HG03432 (cell line): ENCODE measurements at regions not wholly inside any gene's neighbourhood (a gene's known extent, or its start where the extent isn't known, plus 50 kb on each side); places are given as distances from the start of the nearest gene placed in this dataset.

Experiments
- ATAC-seq: cut with Tn5 transposase; IDR thresholded peaks from one replicate; pipeline ENCODE4 v1.9.1; 2021; ENCODE audit warnings: mild to moderate bottlenecking, moderate library complexity; ENCODE audit not compliant: unreplicated experiment

DNA sequence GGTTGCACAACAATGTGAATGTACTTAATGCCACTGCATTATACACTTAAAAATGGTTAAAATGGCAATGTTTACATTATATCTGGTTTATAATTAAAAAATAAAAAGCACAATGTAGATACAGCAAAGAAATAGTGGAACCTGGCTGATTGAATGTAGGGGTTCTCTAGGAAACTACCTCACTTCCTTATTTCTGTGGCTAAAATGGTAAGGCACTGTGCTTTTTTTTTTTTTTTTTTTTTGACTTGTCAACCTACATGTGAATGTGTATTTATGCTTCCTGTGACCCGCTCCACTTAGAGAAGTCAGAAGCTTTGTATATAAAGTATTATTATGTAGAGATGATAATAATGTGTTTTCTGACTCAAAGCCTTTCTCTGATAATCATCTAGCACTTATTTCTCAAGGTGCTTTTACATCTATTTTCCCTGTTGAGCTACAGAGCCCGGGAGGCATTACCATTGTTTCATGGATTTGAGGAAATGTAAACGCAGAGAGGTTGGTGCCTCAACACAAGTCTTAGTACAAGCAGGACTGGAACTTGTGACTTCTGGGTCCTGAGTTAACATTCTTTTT, 55.0 kb downstream of the SOX4 start:
- peak; percentile 64 for ATAC-seq

DNA sequence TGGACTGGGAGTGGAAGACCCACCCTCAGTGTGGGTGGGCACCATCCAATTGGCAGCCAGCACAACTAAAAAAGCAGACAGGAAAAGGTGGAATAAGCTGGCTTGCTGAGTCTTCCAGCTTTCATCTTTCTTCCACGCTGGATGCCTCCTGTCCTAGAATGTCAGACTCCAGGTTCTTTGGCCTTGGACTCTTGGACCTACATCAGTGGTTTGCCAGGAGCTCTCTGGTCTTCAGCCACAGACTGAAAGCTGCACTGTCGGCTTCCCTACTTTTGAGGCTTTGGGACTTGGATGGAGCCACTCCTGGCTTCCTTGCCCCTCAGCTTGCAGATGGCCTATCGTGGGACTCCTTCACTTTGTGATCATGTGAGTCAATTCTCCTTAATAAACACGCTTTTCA, 59.8 kb downstream of the SOX4 start:
- ATAC-seq: no peak

DNA sequence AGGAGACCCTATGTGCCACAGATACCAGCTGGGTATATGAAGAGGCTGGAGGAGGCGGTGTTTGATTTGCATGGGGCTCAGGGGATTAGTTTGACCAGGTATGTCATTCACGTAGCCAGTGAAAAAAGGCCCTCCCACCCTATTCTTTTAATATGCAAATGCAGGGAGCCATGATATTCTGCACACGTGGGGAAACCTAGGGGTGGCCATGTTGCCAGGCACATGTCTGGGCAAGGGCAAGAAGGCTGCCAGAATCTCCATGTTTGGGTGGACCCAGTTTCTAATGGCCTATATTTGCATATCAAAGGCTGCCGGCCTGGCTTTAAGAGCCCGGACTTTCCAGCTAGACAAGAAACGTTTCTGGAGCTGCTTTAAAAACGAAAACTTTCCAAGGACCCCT, 60.4 kb downstream of the SOX4 start:
- ATAC-seq: no peak

DNA sequence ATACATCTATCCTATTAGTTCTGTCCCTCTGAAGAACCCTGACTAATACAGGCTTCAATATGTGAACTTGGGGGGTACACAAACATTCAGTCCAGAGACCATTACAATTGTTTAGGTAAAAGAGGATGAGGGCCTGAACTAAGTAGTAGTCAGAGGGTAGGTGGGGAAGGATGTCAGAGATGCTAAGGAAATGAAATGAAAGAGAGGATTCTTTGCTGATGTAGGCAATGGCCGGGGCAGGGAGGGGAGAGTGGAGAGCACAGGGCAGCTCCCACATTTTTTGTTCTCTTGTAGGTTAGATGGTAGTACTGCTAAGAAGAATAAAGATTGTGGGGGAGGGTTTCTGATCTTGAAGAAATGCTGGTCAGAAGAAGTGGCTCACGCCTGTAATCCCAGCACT, 60.8 kb downstream of the SOX4 start:
- ATAC-seq: no peak

DNA sequence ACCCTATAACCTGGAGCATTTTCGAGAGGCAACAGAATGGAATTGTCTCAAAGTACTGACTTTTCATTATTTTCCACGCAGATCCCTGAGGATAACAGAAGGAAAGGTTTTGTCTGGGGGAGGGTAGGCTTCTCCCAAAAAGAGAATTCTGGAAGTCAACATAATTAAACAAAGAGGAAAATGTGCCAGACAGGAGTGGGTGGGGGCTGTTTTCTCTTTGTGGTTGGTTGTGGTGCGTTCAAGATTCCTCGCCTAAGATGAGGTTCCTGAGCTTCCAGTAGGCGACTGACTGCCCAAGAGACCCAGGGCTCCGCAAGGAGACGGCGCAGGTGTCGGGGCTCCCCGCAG, 70.4 kb downstream of the SOX4 start:
- ATAC-seq: no peak

DNA sequence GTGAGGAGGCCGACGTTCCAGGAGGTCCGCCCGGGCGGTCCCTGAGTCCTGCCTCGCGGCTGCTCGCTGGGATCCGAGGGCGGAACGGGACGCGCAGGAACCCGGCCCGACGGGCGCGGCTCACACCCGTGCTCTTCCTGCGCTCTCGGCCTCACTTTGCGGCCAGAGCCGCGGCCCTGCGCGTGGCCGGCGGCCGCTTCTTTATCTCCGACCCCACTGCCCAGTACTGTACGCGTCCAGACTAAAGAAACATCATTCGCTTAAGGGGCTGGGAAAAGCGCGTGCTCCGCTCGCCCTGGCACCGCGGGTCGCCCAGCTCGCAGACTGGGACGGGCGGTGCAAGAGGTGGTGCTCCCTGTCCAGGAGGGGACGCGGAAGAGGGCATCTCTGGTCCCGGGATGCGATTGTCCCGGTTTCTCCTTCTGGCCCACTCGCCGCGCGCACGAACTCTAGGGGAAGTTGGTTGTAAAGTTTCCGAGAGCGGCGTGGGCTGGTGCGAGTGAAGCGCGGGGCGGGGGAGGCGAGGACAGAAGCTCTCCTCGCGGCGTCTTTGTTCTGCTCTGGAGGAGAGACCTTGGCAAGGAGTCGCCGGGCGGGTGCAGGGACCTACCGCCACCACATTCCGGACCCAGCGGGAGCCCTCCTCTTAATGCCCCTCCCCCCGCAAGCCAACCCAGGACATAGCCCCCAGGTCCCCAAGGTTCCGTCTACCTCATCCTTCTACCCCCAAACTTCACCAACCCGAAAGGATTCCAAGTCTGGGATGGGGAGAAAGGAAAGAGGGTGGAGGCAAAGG, 71.0 kb downstream of the SOX4 start:
- no peak for ATAC-seq

DNA sequence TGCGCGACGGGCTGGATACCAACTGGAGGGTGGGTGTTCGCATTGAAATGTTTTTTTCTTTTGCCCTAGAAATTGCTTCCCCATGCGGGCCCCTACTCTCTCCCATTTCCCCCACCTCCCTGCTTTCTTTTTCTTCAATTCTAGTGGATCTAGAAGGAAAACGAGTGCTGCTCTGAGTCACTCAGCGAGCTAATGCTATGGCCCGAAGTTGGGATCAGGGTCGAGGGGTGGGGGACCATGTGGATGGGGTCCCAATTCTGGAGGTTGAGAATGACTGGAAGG, 71.5 kb downstream of the SOX4 start:
- ATAC-seq: no peak

DNA sequence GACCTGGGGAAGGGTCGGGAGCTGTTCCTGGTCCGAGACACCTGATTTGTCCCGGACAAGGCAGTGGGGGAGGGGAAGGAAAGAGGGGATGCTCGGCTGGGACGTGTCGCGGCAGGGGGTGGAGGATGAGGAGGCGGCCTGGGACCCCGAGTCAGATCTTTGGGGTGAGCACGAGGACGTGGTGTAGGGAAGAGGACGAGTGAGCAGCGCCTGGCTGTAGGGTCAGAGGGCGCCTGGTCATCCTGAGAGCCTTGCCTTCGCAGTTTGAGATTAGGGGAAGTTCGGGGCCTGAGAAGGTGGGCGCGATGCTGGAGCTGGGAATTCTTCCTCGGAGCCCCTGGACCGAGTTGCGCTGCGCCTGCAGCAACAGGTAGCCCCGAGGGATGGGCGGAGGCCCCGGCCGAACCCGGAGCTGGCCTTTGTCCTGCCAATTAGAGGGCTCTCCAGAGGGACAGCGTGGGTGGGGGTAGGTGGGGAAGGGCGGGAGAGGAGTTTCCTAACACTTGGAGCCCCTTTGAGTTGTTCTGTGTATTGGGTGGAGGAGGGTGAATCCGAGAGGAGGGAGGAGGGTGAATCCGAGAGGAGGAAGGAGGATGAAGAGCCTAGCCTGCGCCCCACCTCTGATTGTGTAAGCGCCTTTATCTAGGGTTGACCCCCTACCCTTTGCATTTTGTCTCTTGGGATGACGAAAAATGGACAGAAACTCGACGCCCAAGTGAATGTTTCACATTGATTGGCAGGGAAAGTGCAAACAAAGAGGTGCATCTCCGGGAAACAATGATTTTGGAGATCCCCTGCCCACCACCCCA, 72.0 kb downstream of the SOX4 start:
- no peak for ATAC-seq

DNA sequence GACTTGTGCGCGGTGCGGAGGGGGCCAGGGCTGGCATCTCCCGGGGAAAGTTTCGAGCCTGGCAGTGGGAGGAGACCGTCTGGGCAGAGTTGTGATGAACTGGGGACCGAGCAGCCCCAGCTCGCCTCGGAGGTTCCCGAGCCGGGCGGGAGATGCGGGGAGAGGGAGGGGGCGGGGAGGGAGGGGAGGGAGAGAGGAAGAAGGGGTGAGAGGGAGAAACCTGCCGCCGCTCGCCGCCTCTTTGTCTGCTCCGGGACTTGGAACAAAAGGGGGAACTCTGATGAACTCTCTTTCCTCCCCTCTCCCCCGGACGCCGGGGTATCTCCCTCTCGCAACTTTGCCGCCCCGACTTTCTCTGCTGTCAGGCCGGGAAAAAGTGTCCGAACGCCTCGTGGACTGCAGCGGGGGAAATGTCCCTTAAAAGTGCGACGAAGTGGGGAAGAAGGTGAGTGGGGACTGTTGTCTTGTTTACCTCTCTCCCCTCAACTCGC, 72.7 kb downstream of the SOX4 start:
- ATAC-seq: no peak

DNA sequence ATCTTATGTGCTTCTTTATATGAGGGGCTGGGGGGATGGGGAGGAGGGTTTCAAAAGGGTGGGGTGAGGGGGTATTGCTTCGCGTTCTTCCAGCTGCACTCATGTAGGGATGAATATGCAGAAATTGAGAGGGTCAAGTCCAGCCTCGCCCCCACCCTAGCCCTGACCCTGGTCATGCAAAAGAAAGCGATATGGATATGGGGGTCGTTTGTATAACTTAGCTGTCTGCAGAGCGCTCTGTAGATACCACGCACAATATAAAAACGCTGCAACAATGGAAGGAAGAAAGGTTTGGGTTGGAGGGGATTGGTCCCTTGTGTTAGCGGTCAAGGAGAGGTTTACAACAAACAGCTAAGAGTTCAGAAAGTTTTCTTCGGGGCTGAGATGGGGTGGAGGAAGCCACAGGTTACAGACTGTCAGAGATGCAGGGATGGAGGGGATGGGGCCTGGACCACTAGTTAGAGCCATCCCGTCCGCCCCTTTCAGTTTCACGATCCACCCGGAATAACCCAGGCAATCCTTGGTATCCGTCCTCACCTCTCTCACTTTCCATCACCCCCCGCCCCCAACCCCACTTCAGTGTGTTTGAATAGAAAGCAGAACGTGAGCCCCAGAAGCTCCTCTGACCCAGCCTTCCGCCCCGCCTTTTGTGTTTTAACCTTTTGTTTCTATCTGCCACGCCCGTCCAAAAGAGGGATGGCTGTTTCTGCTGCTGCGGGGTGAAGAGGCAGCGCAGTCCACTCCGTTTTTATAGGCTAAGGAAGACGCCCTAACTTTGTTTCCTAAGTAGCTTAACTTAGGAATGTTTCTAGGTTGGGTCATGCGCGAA, 73.5 kb downstream of the SOX4 start:
- no peak for ATAC-seq

DNA sequence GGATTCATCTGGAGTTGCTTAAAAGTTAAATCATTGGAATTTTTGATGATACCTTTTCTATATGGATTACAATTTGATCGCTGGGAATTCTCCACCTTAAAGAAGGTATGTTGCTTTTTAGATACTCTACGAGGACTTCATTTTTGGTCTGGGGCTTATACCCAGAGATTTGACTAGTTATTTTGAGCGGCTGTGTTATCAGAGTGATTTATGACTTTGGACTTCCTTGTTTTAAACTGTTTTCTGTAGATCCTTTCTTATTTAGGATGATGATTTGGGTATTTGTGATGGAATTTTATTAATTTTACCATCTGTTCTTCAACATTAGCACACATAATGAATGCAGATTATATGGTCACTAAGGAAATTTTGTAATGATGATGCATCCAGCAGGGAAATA, 75.2 kb downstream of the SOX4 start:
- no peak for ATAC-seq

DNA sequence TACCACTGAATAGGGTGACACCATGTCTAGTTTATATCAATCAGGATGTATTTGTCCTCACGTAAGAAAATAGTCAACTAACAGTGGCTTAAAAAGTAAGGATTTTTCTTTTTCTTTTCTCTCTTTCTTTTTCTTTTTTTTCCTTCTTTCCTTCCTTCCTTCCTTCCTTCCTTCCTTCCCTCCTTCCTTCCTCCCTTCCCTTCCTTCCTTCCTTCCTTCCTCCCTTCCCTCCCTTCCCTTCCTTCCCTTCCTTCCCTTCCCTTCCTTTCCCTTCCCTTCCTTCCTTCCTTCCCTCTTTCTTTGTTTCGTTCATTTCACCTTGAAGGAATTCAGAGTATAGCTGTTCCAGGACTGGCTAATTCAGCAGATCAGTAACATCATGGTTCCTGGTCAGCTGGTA, 83.2 kb downstream of the SOX4 start:
- no peak for ATAC-seq

DNA sequence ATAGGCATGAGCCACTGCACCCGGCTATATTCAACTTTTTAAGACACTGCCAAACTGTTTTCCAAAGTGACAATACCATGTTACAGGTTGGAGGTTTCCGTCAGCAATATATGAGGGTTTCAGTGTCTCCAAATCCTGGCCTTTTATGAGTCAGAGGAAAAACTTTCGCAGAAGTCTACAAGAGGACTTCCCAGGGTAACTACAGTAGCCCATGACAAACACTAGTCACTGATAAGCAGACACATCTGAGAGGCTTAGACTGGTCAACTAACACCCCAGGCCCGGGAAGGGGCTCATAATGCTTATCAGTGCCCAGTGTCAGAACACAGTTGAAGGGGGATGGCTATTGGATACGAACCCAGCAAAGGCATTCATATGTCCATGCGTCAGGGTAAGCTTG, 85.4 kb downstream of the SOX4 start:
- ATAC-seq: no peak

DNA sequence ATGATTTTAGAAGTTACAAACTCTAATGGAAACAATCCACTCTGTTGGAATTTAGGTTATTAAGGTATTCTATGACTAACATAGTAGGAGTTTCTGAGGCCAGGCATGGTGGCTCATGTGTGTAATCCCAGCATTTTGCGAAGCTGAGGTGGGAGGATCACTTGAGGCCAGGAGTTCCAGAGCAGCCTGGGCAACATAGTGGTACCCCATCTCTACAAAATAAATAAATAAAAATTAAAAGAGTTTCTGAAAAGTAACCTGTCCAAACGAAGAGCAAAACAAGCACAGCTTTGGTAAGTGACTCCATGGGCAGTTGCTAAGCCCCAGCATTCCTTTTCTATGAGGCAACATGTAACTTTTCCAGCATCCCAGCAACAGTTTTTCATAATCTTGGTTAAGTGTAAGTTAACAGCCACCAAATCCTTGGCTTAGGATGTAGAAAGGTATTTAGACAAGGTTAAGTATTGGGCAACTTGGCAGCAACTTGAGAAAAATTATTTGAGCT, 86.3 kb downstream of the SOX4 start:
- no peak for ATAC-seq

DNA sequence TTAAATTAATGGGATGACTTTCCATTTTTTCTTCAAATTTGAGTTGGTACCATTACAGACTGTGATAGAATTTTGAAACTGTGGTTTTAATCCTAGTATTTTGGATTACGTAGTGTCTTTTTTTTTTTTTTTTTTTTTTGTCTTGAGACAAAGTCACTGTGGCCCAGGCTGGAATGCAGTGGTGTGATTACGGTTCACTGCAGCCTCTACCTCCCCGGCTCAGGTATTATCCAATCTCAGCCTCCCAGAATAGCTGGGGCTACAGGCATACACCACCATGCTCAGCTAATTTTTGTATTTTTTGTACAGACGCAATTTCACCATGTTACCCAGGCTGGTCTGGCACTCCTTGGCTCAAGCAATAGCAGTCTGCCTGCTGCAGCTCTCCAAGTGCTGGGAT, 87.1 kb downstream of the SOX4 start:
- ATAC-seq: no peak

DNA sequence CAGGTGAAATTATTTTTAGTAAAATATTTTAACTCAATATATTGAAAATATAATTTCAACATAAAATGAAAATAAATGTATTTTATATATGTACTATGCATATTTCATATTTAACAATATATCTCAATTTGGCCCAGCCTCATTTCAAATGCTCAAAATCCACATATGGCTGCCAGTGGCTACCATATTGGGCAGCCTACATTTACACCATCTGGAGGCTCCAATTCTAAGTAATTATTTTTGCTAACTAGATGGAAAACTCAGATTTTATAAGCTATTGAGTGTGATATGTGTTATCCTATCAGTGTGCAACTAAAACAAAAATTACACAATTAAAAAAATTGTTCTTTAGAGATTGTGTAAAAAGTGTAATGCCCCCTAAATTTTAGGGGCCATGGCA, 96.9 kb downstream of the SOX4 start:
- no peak for ATAC-seq

DNA sequence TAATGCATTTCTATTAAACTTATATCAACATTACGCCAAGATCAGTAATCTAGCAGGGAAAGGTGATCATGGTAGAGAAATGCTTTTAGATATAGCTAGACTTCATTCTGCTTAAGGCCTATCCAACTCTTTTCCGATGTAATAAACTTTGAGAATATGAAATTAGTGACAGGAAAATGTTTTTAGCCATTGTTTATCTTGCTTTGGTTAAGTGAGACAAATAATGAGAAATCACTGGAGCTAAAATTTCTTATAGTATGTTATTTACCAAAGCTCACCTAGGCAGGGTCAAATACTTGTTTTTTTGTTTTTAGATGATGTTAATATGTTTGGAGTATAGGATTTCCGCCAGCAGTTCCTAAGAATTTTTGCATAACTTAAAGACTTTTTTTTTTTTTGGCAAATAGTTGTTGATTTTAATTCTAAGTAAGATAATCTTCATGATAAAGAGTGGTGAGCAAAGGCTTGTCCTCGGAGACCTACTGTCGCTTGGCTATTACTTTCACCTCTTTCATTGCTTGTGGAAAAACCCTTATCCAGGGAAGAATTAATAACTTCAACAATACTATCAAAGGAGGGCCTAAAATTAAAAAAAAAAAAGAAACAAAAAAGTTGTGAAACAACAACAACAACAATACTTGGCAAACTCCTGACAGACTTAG, 98.3 kb downstream of the SOX4 start:
- ATAC-seq: no peak

DNA sequence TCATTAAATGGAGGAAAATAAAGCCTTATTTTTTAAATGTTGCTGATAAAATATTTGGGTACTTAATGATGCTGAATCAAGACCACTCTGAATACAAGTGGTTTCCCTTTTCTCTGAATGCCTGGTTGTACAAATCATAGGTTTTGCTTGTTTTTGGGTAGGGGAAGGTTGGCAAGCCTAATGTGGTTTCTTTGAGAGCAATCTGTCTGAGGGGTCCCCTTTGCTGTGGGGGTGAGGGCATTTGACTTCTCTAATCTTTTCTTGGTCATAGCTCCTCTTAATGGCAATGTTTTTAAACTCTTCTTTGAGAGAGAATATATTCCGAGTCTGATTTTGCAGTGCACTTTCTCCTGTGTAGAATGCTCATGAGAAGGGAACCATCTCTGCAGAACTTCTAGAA, 99.2 kb downstream of the SOX4 start:
- ATAC-seq: no peak

DNA sequence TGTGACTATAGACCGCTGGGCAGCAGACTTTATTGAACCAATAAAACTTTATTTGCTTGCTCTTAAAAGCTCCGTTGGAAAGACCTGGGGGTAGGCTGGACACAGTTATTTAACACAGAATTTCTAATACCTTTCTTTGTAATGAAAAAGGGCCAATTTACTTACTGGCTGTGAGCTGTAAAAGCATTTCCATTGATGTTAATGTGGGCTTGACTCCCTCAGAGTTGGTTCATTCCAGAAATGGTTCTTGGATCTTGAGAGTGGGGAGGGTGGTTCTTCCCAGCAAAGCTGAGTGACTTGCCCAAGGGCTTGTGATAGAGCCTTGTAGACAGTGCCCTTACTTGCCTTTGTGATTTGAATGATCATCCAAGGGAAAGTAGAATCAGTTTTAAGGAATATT, 100.6 kb downstream of the SOX4 start:
- no peak for ATAC-seq

DNA sequence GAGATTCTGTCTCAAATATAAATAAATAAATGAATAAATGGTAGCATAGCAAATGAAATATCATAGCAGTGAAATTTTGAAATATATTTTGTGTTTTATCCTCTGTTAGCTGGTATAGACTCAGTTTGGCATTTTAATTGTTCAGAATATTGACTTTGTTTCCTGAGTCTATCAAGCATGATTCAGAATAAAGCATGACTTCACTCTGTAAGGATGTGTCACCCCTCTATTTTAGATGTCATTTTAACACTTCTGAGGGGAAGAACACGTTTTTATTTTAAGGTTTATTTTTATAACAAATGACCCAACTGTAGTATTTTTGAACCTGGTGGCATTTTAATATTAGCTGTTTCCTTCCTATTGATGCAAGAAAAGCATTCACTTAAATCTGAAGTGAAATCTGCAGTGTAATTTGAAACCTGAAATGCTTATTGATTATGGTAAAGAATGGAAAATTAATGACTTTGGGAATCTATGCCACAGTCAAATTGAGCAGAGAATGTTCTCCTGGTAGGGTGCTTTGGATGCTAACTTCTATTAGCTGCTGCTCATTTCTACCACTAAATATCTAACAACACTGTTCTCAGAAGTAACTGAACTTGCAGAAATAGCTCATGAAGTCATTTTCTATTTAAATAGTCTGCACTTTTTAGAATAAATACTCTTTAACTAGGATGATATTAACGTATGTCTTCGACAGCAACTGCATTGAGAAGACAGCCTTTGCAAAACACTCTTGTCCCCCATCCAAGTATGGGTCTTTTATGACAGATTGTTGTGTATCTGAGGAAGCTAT, 114.2 kb downstream of the SOX4 start:
- ATAC-seq: no peak
